Smooth muscle cell (in vitro differentiated cells): ENCODE measurements at regions not wholly inside any gene's neighbourhood (a gene's known extent, or its start where the extent isn't known, plus 50 kb on each side); places are given as distances from the start of the nearest gene placed in this dataset. TPM values are rescaled to one million over a fixed set of nuclear protein-coding genes. Genes with fewer than 3 reads are reported as not detected.
"Not testable (repeated sequence)": the region's sequence is repeated elsewhere in the genome, so short reads cannot be mapped to it uniquely, and the experiment has no call there.

Experiments
- DNase-seq: peaks from one replicate; lab custom pipeline; 2025; ENCODE audit not compliant: unreplicated experiment; lab: John Stamatoyannopoulos, UW
- H2AFZ ChIP-seq: fragments of 200-600 bp; sonication (generic); 2 replicates; pipeline ENCODE4 v1.6.0; 2016; ENCODE audit warnings: antibody characterized with exemption, low read depth, mild to moderate bottlenecking
- H3F3A ChIP-seq: fragments of 200-600 bp; sonication (generic); 2 replicates; pipeline ENCODE4 v1.6.0; 2017; ENCODE audit warnings: antibody characterized with exemption, low read depth
- H3K27ac ChIP-seq: fragments of 200-600 bp; sonication (generic); 2 replicates; pipeline ENCODE4 v1.5.1; 2016; ENCODE audit warnings: low read depth, mild to moderate bottlenecking
- H3K27me3 ChIP-seq: fragments of 200-600 bp; sonication (generic); 2 replicates; pipeline ENCODE4 v1.6.1; 2016; ENCODE audit warnings: low read depth, mild to moderate bottlenecking
- H3K36me3 ChIP-seq: fragments of 200-600 bp; sonication (generic); 2 replicates; pipeline ENCODE4 v1.5.1; 2016; ENCODE audit warnings: low read depth
- H3K4me1 ChIP-seq: fragments of 200-600 bp; sonication (generic); 2 replicates; pipeline ENCODE4 v1.5.1; 2016; ENCODE audit warnings: low read depth
- H3K4me2 ChIP-seq: fragments of 200-600 bp; sonication (generic); 2 replicates; pipeline ENCODE4 v1.6.0; 2016; ENCODE audit warnings: mild to moderate bottlenecking
- H3K4me3 ChIP-seq: fragments of 200-600 bp; sonication (generic); 2 replicates; pipeline ENCODE4 v1.5.1; 2016; ENCODE audit warnings: mild to moderate bottlenecking
- H3K79me2 ChIP-seq: fragments of 200-600 bp; sonication (generic); 2 replicates; pipeline ENCODE4 v1.6.0; 2016; ENCODE audit warnings: low read depth, mild to moderate bottlenecking
- H3K9ac ChIP-seq: fragments of 200-600 bp; sonication (generic); 2 replicates; pipeline ENCODE4 v1.6.0; 2016; ENCODE audit warnings: low read depth
- H3K9me3 ChIP-seq: fragments of 200-600 bp; sonication (generic); replicated peaks from 2 replicates; pipeline ENCODE4 v1.5.1; 2016; ENCODE audit warnings: low read depth
- H4K20me1 ChIP-seq: fragments of 200-600 bp; sonication (generic); 2 replicates; pipeline ENCODE4 v1.6.0; 2016; ENCODE audit warnings: low read depth
- WGBS: methylation state at CpG from one replicate; pipeline ENCODE4 v1.1.7; 2016; ENCODE audit warnings: low lambda C conversion rate; 5-methylcytosine and 5-hydroxymethylcytosine counted together
- small RNA-seq: library from RNA; depleted of rRNA; stranded (forward); fragments of <200 nt; gene quantifications from one replicate; pipeline ENCODE3, GENCODE V24; 2014

- DNase-seq, H3K27me3 ChIP-seq, H3K4me3 ChIP-seq, H3K27ac ChIP-seq, H3K79me2 ChIP-seq, H3K9ac ChIP-seq, H3F3A ChIP-seq, H2AFZ ChIP-seq, H4K20me1 ChIP-seq, H3K4me1 ChIP-seq, H3K36me3 ChIP-seq, H3K4me2 ChIP-seq, H3K9me3 ChIP-seq: not testable (repeated sequence)
- WGBS, result 80% methylated on average over 1 of the region's 7 CpGs
These were observed 76.6 kb downstream of the LAT start for GRCh38 chr16:29061467-29061921.

- H3K9me3 ChIP-seq, H3K9ac ChIP-seq, H3K4me1 ChIP-seq, H3F3A ChIP-seq, H3K36me3 ChIP-seq, H3K27me3 ChIP-seq, H3K4me3 ChIP-seq, H4K20me1 ChIP-seq, DNase-seq, H3K27ac ChIP-seq, H2AFZ ChIP-seq, H3K79me2 ChIP-seq, H3K4me2 ChIP-seq: not testable (repeated sequence)
- 97% methylated on average over 23 of the region's 53 CpGs for WGBS
These were observed 75.4 kb downstream of the LAT start for GRCh38 chr16:29060022-29060810.

GRCh38 chr16:29059575-29059974 lies 74.7 kb downstream of the LAT start:
- H3K36me3 ChIP-seq, H3F3A ChIP-seq, DNase-seq, H3K79me2 ChIP-seq, H3K9me3 ChIP-seq, H3K4me3 ChIP-seq, H3K4me2 ChIP-seq, H3K27ac ChIP-seq, H3K9ac ChIP-seq, H3K27me3 ChIP-seq, H4K20me1 ChIP-seq, H2AFZ ChIP-seq, H3K4me1 ChIP-seq: not testable (repeated sequence)
- WGBS, result no CpG with 5 or more reads among the region's 5 CpGs

Small RNA genes lying in the stretch of these regions (small RNA-seq; reads per million reads assigned to genes)
- not detected for gene AC025279.1
- gene SNX29P2, result not detected
